ENCODE measurements at regions not wholly inside any gene's neighbourhood (a gene's known extent, or its start where the extent isn't known, plus 50 kb on each side); places are given as distances from the start of the nearest gene placed in this dataset.

DNA sequence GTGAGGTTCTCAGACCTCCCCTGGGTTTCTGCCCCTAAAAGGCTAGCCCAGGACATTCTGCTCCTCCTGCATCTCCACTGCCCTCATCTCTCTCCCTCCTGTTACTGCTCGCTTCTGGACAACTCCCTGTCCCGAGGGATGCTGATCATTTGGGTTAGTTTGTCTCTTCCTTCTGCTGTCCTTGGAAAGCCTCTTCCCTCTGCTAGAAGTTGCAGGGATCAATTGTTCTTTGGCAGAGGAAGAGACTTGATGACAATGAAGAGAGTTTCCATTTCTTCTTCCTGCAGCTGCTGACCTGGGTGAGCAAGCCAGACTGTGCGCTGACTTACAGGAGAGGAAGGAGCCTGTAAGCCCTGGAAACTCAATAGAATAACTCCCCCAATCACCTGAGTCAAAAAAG, 68.9 kb downstream of the RDH14 start:
- no peaks in the 10 kb centered on the region for H3K9me2 ChIP-seq (ENCODE audit: low read depth, low read length)
- H3K9ac ChIP-seq (ENCODE audit: low read length) = no peak overlapping the region
- no peak overlapping the region for H3K27ac ChIP-seq (ENCODE audit: low read depth, low read length, poor library complexity, severe bottlenecking)
- no peaks in the 10 kb centered on the region for H3K79me2 ChIP-seq (ENCODE audit: insufficient read depth, low read length)
- H3K4me3 ChIP-seq (ENCODE audit: low read depth, low read length, poor library complexity, severe bottlenecking) = no peak overlapping the region
- H2AFZ ChIP-seq (ENCODE audit: low read length) = no peak overlapping the region
- H3F3A ChIP-seq (ENCODE audit: insufficient read depth, low read length) = no peaks in the 10 kb centered on the region
- no peaks in the 10 kb centered on the region for H3K36me3 ChIP-seq (ENCODE audit: insufficient read depth, low read length)
- no peaks in the 10 kb centered on the region for H3K9me3 ChIP-seq (ENCODE audit: low read length)
- TF ChIP-seq CTCF (IDR thresholded peaks at IDR 0.05; ENCODE audit: low read length) (no peak), EZH2 (IDR thresholded peaks at IDR 0.05; ENCODE audit: borderline replicate concordance, low read length) (no peak)
- no peaks in the 10 kb centered on the region for H3K4me1 ChIP-seq (ENCODE audit: insufficient read depth, low read length, severe bottlenecking)
- H3K4me2 ChIP-seq (ENCODE audit: low read length) = no peak overlapping the region
- H4K20me1 ChIP-seq (ENCODE audit: insufficient read depth, low read length) = no peaks in the 10 kb centered on the region
- H3K27me3 ChIP-seq (ENCODE audit: insufficient read depth, low read length) = no peaks in the 10 kb centered on the region

DNA sequence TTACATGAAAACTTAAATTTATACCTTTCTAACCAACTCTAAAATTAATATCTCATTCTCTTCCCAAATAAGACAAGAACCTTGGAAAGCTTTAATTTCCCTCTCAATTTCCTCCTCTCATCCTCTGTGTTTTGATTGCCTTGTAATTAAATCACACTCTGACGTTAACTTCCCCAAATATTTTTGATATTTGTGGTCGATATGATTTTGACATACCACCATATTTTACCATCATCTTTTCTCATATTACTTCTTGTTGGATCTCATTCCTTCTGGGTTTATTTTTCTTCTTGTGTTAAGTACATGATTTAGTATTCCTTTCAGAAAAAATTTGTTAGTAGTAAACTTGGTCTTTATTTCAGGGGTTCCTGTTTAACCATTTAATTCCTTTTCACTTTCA, 69.6 kb downstream of the RDH14 start:
- TF ChIP-seq EZH2 (IDR thresholded peaks at IDR 0.05; ENCODE audit: borderline replicate concordance, low read length) (no peak), CTCF (IDR thresholded peaks at IDR 0.05; ENCODE audit: low read length) (no peak)
- Histone ChIP-seq H3K79me2 (ENCODE audit: insufficient read depth, low read length) (no peaks in the 10 kb centered on the region), H3K4me3 (ENCODE audit: low read depth, low read length, poor library complexity, severe bottlenecking) (no peak overlapping the region), H3K4me2 (ENCODE audit: low read length) (no peak overlapping the region), H3F3A (ENCODE audit: insufficient read depth, low read length) (no peaks in the 10 kb centered on the region), H4K20me1 (ENCODE audit: insufficient read depth, low read length) (no peaks in the 10 kb centered on the region), H2AFZ (ENCODE audit: low read length) (no peak overlapping the region), H3K36me3 (ENCODE audit: insufficient read depth, low read length) (no peaks in the 10 kb centered on the region), H3K4me1 (ENCODE audit: insufficient read depth, low read length, severe bottlenecking) (no peaks in the 10 kb centered on the region), H3K27me3 (ENCODE audit: insufficient read depth, low read length) (no peaks in the 10 kb centered on the region), H3K9ac (ENCODE audit: low read length) (no peak overlapping the region), H3K9me3 (ENCODE audit: low read length) (no peaks in the 10 kb centered on the region), H3K27ac (ENCODE audit: low read depth, low read length, poor library complexity, severe bottlenecking) (no peak overlapping the region), H3K9me2 (ENCODE audit: low read depth, low read length) (no peaks in the 10 kb centered on the region)

DNA sequence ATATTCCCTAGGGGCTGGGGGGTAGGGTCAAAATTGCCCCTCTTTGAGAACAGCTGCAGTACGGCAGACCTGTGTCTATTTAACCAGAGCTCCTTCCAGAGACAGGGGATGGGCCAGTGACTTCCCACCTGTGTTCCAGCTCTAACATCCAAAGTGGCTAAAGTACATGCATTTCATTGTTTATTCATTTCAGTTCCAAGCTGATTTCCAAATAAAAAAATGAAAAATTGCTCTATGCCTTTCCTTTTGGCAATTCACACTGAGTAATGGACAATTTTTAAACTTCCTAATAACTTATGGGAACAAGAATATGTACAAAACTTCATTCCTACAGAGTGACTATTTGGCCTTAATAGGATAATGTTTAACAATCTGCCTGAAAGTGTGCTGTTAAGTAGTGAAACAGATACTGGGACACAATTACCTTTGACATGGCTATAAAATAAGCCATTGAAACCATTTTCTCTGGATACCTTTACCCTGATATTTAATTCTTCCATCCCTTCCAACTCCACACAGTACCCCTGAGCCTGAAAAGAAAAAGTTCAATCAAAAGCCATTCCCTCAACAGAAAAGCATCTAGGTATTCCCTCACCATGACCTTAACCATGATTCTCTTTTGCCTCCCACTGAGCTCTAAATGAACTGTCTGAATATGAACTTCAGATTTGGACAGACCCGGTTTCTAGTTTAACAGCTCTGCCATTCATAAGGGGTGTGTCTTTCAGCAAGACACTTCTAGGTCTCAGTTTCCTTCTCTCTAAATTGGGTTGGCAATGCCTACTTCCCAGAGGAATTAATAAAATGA, 73.1 kb downstream of the RDH14 start:
- Histone ChIP-seq H3K9me3 (ENCODE audit: low read length) (no peaks in the 10 kb centered on the region), H4K20me1 (ENCODE audit: insufficient read depth, low read length) (no peaks in the 10 kb centered on the region), H3K9me2 (ENCODE audit: low read depth, low read length) (no peaks in the 10 kb centered on the region), H3K36me3 (ENCODE audit: insufficient read depth, low read length) (no peaks in the 10 kb centered on the region), H3K27ac (ENCODE audit: low read depth, low read length, poor library complexity, severe bottlenecking) (no peak overlapping the region), H3K4me3 (ENCODE audit: low read depth, low read length, poor library complexity, severe bottlenecking) (no peak overlapping the region), H2AFZ (ENCODE audit: low read length) (no peak overlapping the region), H3K4me2 (ENCODE audit: low read length) (no peak overlapping the region), H3K4me1 (ENCODE audit: insufficient read depth, low read length, severe bottlenecking) (no peaks in the 10 kb centered on the region), H3F3A (ENCODE audit: insufficient read depth, low read length) (no peaks in the 10 kb centered on the region), H3K27me3 (ENCODE audit: insufficient read depth, low read length) (no peaks in the 10 kb centered on the region), H3K9ac (ENCODE audit: low read length) (no peak overlapping the region), H3K79me2 (ENCODE audit: insufficient read depth, low read length) (no peaks in the 10 kb centered on the region)
- TF ChIP-seq EZH2 (IDR thresholded peaks at IDR 0.05; ENCODE audit: borderline replicate concordance, low read length) = no peak
- TF ChIP-seq CTCF (IDR thresholded peaks at IDR 0.05; ENCODE audit: low read length) = no peak
